Naive thymus-derived CD8-positive, alpha-beta T cell (primary cell): ENCODE measurements at regions not wholly inside any gene's neighbourhood (a gene's known extent, or its start where the extent isn't known, plus 50 kb on each side); places are given as distances from the start of the nearest gene placed in this dataset.

Experiments used
- ATAC-seq, 2 donors: fragments of 150-1000 bp; cut with Tn5 transposase in 1 of 2; sonication (Bioruptor Pico), chemical (Tn5 transposase) in 1 of 2; 1 replicate in 1 of 2; 2 replicates in 1 of 2; pipeline ENCODE4 v1.10.0; 2021; ENCODE audit warnings: mild to moderate bottlenecking in 2 of 2, moderate library complexity in 2 of 2
- POLR2A ChIA-PET: fragments of 350-600 bp; sonication (Branson Sonifier 250); formaldehyde crosslinking; loops from one replicate; lab custom pipeline; 2021; ENCODE audit warnings: antibody characterized with exemption; lab: Charles Lee
- DNase-seq, 10 donors: peaks; one replicate each; pipeline versions ENCODE4 v3.0.0 to v3.0.0-alpha.2; 2020 to 2022
- H3K27ac Mint-ChIP-seq, 10 donors: one replicate each; pipeline ENCODE4 v1.8.0; 2020 to 2022; ENCODE audit warnings: mild to moderate bottlenecking in 10 of 10, mixed read lengths in 10 of 10, moderate library complexity in 4 of 10, inconsistent platforms in 1 of 10
- H3K27me3 Mint-ChIP-seq, 5 donors: one replicate each; pipeline ENCODE4 v1.8.0; 2021 to 2022; ENCODE audit warnings: mixed read lengths in 5 of 5
- H3K36me3 Mint-ChIP-seq, 3 donors: one replicate each; pipeline ENCODE4 v1.8.0; 2020 to 2022; ENCODE audit warnings: mixed read lengths in 3 of 3, mild to moderate bottlenecking in 2 of 3, inconsistent platforms in 1 of 3
- H3K4me1 Mint-ChIP-seq, 4 donors: one replicate each; pipeline ENCODE4 v1.8.0; 2021 to 2022; ENCODE audit warnings: mixed read lengths in 4 of 4
- H3K4me3 Mint-ChIP-seq, 10 donors: one replicate each; pipeline ENCODE4 v1.8.0; 2020 to 2022; ENCODE audit warnings: mild to moderate bottlenecking in 10 of 10, mixed read lengths in 10 of 10, moderate library complexity in 6 of 10, inconsistent platforms in 1 of 10
- H3K9me3 Mint-ChIP-seq, 9 donors: one replicate each; pipeline ENCODE4 v1.8.0; 2020 to 2022; ENCODE audit warnings: mixed read lengths in 9 of 9, mild to moderate bottlenecking in 3 of 9, inconsistent platforms in 1 of 9, moderate library complexity in 1 of 9

- Mint-ChIP-seq H3K27ac (no peak overlapping the region), H3K27me3 (peaks cover 4 to 42% (median 7%) of the 10 kb centered on the region in 5 donors), H3K9me3 (peaks cover 0 to 11% (median 2%) of the 10 kb centered on the region in 9 donors), H3K4me1 (no peaks in the 10 kb centered on the region), H3K36me3 (peaks cover 0 to 2% (median 0%) of the 10 kb centered on the region in 3 donors), H3K4me3 (no peak overlapping the region)
- POLR2A ChIA-PET: no interaction called here
- ATAC-seq: no peak
- DNase-seq: no peak
These were observed 340.8 kb upstream of the PODXL start for GRCh38 chr7:131897016-131897789.

GRCh38 chr7:131896165-131896863 lies 339.9 kb upstream of the PODXL start:
- ATAC-seq: no peak
- no peaks in the 10 kb centered on the region for H3K4me1 Mint-ChIP-seq
- no peak overlapping the region for H3K4me3 Mint-ChIP-seq
- H3K27me3 Mint-ChIP-seq: peaks cover 6 to 45% (median 7%) of the 10 kb centered on the region in 5 donors
- no peak for DNase-seq
- POLR2A ChIA-PET: no interaction called here
- no peaks in the 10 kb centered on the region for H3K36me3 Mint-ChIP-seq
- peaks cover 0 to 5% (median 0%) of the 10 kb centered on the region in 9 donors for H3K9me3 Mint-ChIP-seq
- H3K27ac Mint-ChIP-seq: no peak overlapping the region

GRCh38 chr7:131895541-131896164 lies 339.2 kb upstream of the PODXL start:
- DNase-seq: no peak
- H3K4me1 Mint-ChIP-seq: no peaks in the 10 kb centered on the region
- POLR2A ChIA-PET: no interaction called here
- H3K9me3 Mint-ChIP-seq: peaks cover 0 to 5% (median 0%) of the 10 kb centered on the region in 9 donors
- no peak for ATAC-seq
- H3K27me3 Mint-ChIP-seq: peaks cover 6 to 45% (median 7%) of the 10 kb centered on the region in 5 donors
- H3K27ac Mint-ChIP-seq: no peak overlapping the region
- no peak overlapping the region for H3K4me3 Mint-ChIP-seq
- no peaks in the 10 kb centered on the region for H3K36me3 Mint-ChIP-seq

- Mint-ChIP-seq H3K4me1 (no peaks in the 10 kb centered on the region), H3K4me3 (no peak overlapping the region), H3K27me3 (peaks cover 6 to 41% (median 10%) of the 10 kb centered on the region in 5 donors), H3K27ac (no peak overlapping the region), H3K36me3 (no peaks in the 10 kb centered on the region), H3K9me3 (peaks cover 0 to 3% (median 0%) of the 10 kb centered on the region in 9 donors)
- DNase-seq (no peak), ATAC-seq (no peak)
- POLR2A ChIA-PET: no interaction called here
These were observed 337.4 kb upstream of the PODXL start for GRCh38 chr7:131893631-131894340.

- POLR2A ChIA-PET: no interaction called here
- Mint-ChIP-seq H3K4me3 (no peak overlapping the region), H3K27me3 (peaks cover 5 to 42% (median 9%) of the 10 kb centered on the region in 5 donors), H3K4me1 (no peaks in the 10 kb centered on the region), H3K27ac (no peak overlapping the region), H3K9me3 (peaks cover 5 to 25% (median 14%) of the 10 kb centered on the region in 9 donors), H3K36me3 (peaks cover 0 to 12% (median 2%) of the 10 kb centered on the region in 3 donors)
- ATAC-seq (no peak), DNase-seq (no peak)
These were observed 333.7 kb upstream of the PODXL start for GRCh38 chr7:131890176-131890575.

- Mint-ChIP-seq H3K4me3 (no peak overlapping the region), H3K27ac (no peak overlapping the region), H3K27me3 (peaks cover 2 to 37% (median 9%) of the 10 kb centered on the region in 5 donors), H3K36me3 (peaks cover 0 to 14% (median 2%) of the 10 kb centered on the region in 3 donors), H3K4me1 (no peaks in the 10 kb centered on the region), H3K9me3 (peaks cover 5 to 27% (median 16%) of the 10 kb centered on the region in 9 donors)
- POLR2A ChIA-PET: no interaction called here
- ATAC-seq (no peak), DNase-seq (no peak)
These were observed 333.2 kb upstream of the PODXL start for GRCh38 chr7:131889572-131890150.

- H3K4me3 Mint-ChIP-seq: no peak overlapping the region
- H3K36me3 Mint-ChIP-seq: peaks cover 0 to 18% (median 2%) of the 10 kb centered on the region in 3 donors
- ATAC-seq (no peak), DNase-seq (no peak)
- peaks cover 6 to 45% (median 27%) of the 10 kb centered on the region in 5 donors for H3K27me3 Mint-ChIP-seq
- no peak overlapping the region for H3K27ac Mint-ChIP-seq
- peaks cover 7 to 27% (median 19%) of the 10 kb centered on the region in 9 donors for H3K9me3 Mint-ChIP-seq
- peaks cover 0 to 2% (median 0%) of the 10 kb centered on the region in 4 donors for H3K4me1 Mint-ChIP-seq
- POLR2A ChIA-PET: no interaction called here
These were observed 327.3 kb upstream of the PODXL start for GRCh38 chr7:131883769-131884168.

GRCh38 chr7:131883196-131883595 lies 326.8 kb upstream of the PODXL start:
- ATAC-seq (no peak), DNase-seq (no peak)
- H3K4me3 Mint-ChIP-seq: no peak overlapping the region
- POLR2A ChIA-PET: no interaction called here
- no peak overlapping the region for H3K27ac Mint-ChIP-seq
- H3K9me3 Mint-ChIP-seq: peaks cover 7 to 27% (median 21%) of the 10 kb centered on the region in 9 donors
- peaks cover 0 to 18% (median 2%) of the 10 kb centered on the region in 3 donors for H3K36me3 Mint-ChIP-seq
- H3K4me1 Mint-ChIP-seq: peaks cover 0 to 2% (median 0%) of the 10 kb centered on the region in 4 donors
- H3K27me3 Mint-ChIP-seq: peaks cover 6 to 45% (median 27%) of the 10 kb centered on the region in 5 donors

GRCh38 chr7:131882321-131882720 lies 325.9 kb upstream of the PODXL start:
- H3K9me3 Mint-ChIP-seq: peaks cover 7 to 24% (median 20%) of the 10 kb centered on the region in 9 donors
- no peak for ATAC-seq
- DNase-seq: no peak
- H3K36me3 Mint-ChIP-seq: peaks cover 0 to 18% (median 0%) of the 10 kb centered on the region in 3 donors
- no peak overlapping the region for H3K4me3 Mint-ChIP-seq
- H3K27ac Mint-ChIP-seq: no peak overlapping the region
- peaks cover 0 to 2% (median 0%) of the 10 kb centered on the region in 4 donors for H3K4me1 Mint-ChIP-seq
- POLR2A ChIA-PET: no interaction called here
- peaks cover 6 to 36% (median 25%) of the 10 kb centered on the region in 5 donors for H3K27me3 Mint-ChIP-seq

- Mint-ChIP-seq H3K27ac (no peak overlapping the region), H3K4me1 (peaks cover 0 to 2% (median 0%) of the 10 kb centered on the region in 4 donors), H3K9me3 (peaks cover 0 to 14% (median 2%) of the 10 kb centered on the region in 9 donors), H3K27me3 (peaks cover 6 to 26% (median 19%) of the 10 kb centered on the region in 5 donors), H3K4me3 (no peak overlapping the region), H3K36me3 (peaks cover 0 to 5% (median 0%) of the 10 kb centered on the region in 3 donors)
- ATAC-seq (no peak), DNase-seq (no peak)
- POLR2A ChIA-PET: no interaction called here
These were observed 323.6 kb upstream of the PODXL start for GRCh38 chr7:131880078-131880477.

- no peak for DNase-seq
- Mint-ChIP-seq H3K4me1 (peaks cover 0 to 2% (median 0%) of the 10 kb centered on the region in 4 donors), H3K4me3 (no peak overlapping the region), H3K36me3 (peaks cover 0 to 5% (median 0%) of the 10 kb centered on the region in 3 donors), H3K9me3 (peaks cover 0 to 14% (median 0%) of the 10 kb centered on the region in 9 donors), H3K27ac (no peak overlapping the region), H3K27me3 (peaks cover 6 to 26% (median 22%) of the 10 kb centered on the region in 5 donors)
- ATAC-seq: no peak
- POLR2A ChIA-PET: no interaction called here
These were observed 323.0 kb upstream of the PODXL start for GRCh38 chr7:131879424-131879823.

GRCh38 chr7:131878777-131879176 lies 322.3 kb upstream of the PODXL start:
- H3K27ac Mint-ChIP-seq: no peak overlapping the region
- peaks cover 0 to 12% (median 0%) of the 10 kb centered on the region in 9 donors for H3K9me3 Mint-ChIP-seq
- no peak for ATAC-seq
- POLR2A ChIA-PET: no interaction called here
- H3K36me3 Mint-ChIP-seq: no peaks in the 10 kb centered on the region
- H3K4me3 Mint-ChIP-seq: no peak overlapping the region
- peaks cover 0 to 2% (median 0%) of the 10 kb centered on the region in 4 donors for H3K4me1 Mint-ChIP-seq
- H3K27me3 Mint-ChIP-seq: peaks cover 6 to 26% (median 23%) of the 10 kb centered on the region in 5 donors
- DNase-seq: no peak
